ENCODE measurements at regions not wholly inside any gene's neighbourhood (a gene's known extent, or its start where the extent isn't known, plus 50 kb on each side); places are given as distances from the start of the nearest gene placed in this dataset.

DNA sequence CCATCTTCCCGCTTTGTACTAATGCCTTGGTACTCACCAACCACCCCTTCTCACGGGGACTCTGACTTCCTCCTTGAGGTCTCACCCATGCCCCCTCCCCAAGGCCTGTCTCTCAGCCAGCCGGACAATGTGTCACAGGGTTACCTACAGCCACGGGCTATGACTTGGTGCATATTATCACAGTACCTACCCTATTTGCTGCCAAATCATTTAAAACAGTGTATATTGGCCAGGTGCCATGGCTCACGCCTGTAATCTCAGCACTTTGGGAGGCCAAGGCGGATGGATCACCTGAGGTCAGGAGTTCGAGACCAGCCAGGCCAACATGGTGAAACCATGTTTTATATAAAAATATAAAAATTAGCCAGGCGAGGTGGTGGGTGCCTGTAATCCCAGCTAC, 93.4 kb upstream of the TBL1XR1 start:
- Histone ChIP-seq H3K27me3 (ENCODE audit: control insufficient read depth in 2 of 2, insufficient read depth in 2 of 2, low read length in 2 of 2) (no peaks in the 10 kb centered on the region), H3K36me3 (ENCODE audit: control insufficient read depth in 2 of 2, extremely low read depth in 1 of 2, insufficient read depth in 2 of 2, low read length in 2 of 2) (no peaks in the 10 kb centered on the region), H3K4me1 (ENCODE audit: control insufficient read depth, extremely low read depth, insufficient read depth, low read length) (no peaks in the 10 kb centered on the region), H3K4me3 (replicated peaks in 1 of 3; ENCODE audit: insufficient read depth in 1 of 3, low read depth in 1 of 3, low read length in 3 of 3) (no peak overlapping the region), H3K9ac (replicated peaks; ENCODE audit: extremely low read depth, insufficient read depth, low read length) (no peak overlapping the region), H3K9me1 (replicated peaks; ENCODE audit: control insufficient read depth, extremely low read depth, insufficient read depth, low read length) (no peaks in the 10 kb centered on the region), H3K9me3 (replicated peaks; ENCODE audit: control insufficient read depth, insufficient read depth, low read length) (no peaks in the 10 kb centered on the region), H3K27ac (ENCODE audit: insufficient read depth, low read depth, low read length) (no peak overlapping the region), H3K79me2 (ENCODE audit: control insufficient read depth, insufficient read depth, low read length) (no peaks in the 10 kb centered on the region), H4K20me1 (replicated peaks; ENCODE audit: control insufficient read depth, extremely low read depth, insufficient read depth, low read length) (no peaks in the 10 kb centered on the region), H3K4me2 (ENCODE audit: insufficient read depth, low read length) (no peak overlapping the region), H2AFZ (ENCODE audit: low read depth, low read length) (no peak overlapping the region)
- FAIRE-seq (no peak), DNase-seq (ENCODE audit: low read depth, low spot score) (no peak)
- dilution Hi-C loops (cut with MboI; ENCODE audit: extremely low pct_ligation_motif_present, low sequenced_read_pairs): no loop called here
- intact Hi-C loops (cut with micrococcal nuclease): no loop called here
- CTCF ChIA-PET: no interaction called here
- no peak for TF ChIP-seq GATA2 (IDR thresholded peaks at IDR 0.05; ENCODE audit: insufficient read depth, insufficient read length, low read depth, low read length)
- POLR2A ChIA-PET: no interaction called here
- BruUV-seq (replicated peaks): no TSS peak

DNA sequence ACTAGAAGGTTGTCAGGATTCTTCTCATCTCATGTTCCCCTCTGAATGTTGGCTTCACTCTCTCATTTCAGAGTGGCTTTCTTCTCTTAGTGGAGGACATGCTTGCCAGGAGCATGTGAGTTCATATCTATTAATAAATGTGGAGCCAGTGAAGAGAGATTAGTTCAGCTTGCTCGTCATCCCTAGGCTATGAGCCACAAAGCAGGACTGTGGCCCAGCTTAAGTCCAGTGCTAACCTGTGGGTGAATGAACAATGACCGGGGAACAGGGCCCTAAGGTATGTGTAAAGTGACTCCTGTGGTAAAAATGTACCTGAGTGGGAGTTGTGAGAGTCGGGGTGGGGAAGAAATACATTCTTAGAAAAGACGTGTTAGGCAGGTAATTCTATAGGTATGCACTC, 96.9 kb upstream of the TBL1XR1 start:
- Histone ChIP-seq H3K4me1 (ENCODE audit: control insufficient read depth, extremely low read depth, insufficient read depth, low read length) (no peaks in the 10 kb centered on the region), H3K9me1 (replicated peaks; ENCODE audit: control insufficient read depth, extremely low read depth, insufficient read depth, low read length) (no peaks in the 10 kb centered on the region), H4K20me1 (replicated peaks; ENCODE audit: control insufficient read depth, extremely low read depth, insufficient read depth, low read length) (no peaks in the 10 kb centered on the region), H3K9ac (replicated peaks; ENCODE audit: extremely low read depth, insufficient read depth, low read length) (no peak overlapping the region), H3K36me3 (ENCODE audit: control insufficient read depth in 2 of 2, extremely low read depth in 1 of 2, insufficient read depth in 2 of 2, low read length in 2 of 2) (no peaks in the 10 kb centered on the region), H2AFZ (ENCODE audit: low read depth, low read length) (no peak overlapping the region), H3K79me2 (ENCODE audit: control insufficient read depth, insufficient read depth, low read length) (no peaks in the 10 kb centered on the region), H3K9me3 (replicated peaks; ENCODE audit: control insufficient read depth, insufficient read depth, low read length) (no peaks in the 10 kb centered on the region), H3K4me3 (replicated peaks in 1 of 3; ENCODE audit: insufficient read depth in 1 of 3, low read depth in 1 of 3, low read length in 3 of 3) (no peak overlapping the region), H3K27ac (ENCODE audit: insufficient read depth, low read depth, low read length) (no peak overlapping the region), H3K27me3 (ENCODE audit: control insufficient read depth in 2 of 2, insufficient read depth in 2 of 2, low read length in 2 of 2) (no peaks in the 10 kb centered on the region), H3K4me2 (ENCODE audit: insufficient read depth, low read length) (no peak overlapping the region)
- BruUV-seq (replicated peaks): no TSS peak
- intact Hi-C loops (cut with micrococcal nuclease): no loop called here
- POLR2A ChIA-PET: no interaction called here
- dilution Hi-C loops (cut with MboI; ENCODE audit: extremely low pct_ligation_motif_present, low sequenced_read_pairs): no loop called here
- DNase-seq (ENCODE audit: low read depth, low spot score) (no peak), FAIRE-seq (no peak)
- CTCF ChIA-PET: no interaction called here
- no peak for TF ChIP-seq MYC (IDR thresholded peaks at IDR 0.05; ENCODE audit: low read depth, low read length)
- TF ChIP-seq, protein P1, sequence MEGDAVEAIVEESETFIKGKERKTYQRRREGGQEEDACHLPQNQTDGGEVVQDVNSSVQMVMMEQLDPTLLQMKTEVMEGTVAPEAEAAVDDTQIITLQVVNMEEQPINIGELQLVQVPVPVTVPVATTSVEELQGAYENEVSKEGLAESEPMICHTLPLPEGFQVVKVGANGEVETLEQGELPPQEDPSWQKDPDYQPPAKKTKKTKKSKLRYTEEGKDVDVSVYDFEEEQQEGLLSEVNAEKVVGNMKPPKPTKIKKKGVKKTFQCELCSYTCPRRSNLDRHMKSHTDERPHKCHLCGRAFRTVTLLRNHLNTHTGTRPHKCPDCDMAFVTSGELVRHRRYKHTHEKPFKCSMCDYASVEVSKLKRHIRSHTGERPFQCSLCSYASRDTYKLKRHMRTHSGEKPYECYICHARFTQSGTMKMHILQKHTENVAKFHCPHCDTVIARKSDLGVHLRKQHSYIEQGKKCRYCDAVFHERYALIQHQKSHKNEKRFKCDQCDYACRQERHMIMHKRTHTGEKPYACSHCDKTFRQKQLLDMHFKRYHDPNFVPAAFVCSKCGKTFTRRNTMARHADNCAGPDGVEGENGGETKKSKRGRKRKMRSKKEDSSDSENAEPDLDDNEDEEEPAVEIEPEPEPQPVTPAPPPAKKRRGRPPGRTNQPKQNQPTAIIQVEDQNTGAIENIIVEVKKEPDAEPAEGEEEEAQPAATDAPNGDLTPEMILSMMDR (IDR thresholded peaks at IDR 0.05; ENCODE audit: extremely low read depth in 1 of 2, insufficient read depth in 1 of 2, low read depth in 1 of 2, low read length in 2 of 2): no peak
- TF ChIP-seq, protein P2, sequence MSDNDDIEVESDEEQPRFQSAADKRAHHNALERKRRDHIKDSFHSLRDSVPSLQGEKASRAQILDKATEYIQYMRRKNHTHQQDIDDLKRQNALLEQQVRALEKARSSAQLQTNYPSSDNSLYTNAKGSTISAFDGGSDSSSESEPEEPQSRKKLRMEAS (IDR thresholded peaks at IDR 0.05; ENCODE audit: insufficient read depth, insufficient read length): no peak
- no peak for TF ChIP-seq GATA2 (IDR thresholded peaks at IDR 0.05; ENCODE audit: insufficient read depth, insufficient read length, low read depth, low read length)
- TF ChIP-seq POLR2A (IDR thresholded peaks at IDR 0.05; ENCODE audit: low read depth, low read length): no peak
- TF ChIP-seq EZH2 (IDR thresholded peaks at IDR 0.05; ENCODE audit: borderline replicate concordance, low read depth, low read length, severe bottlenecking): no peak
- TF ChIP-seq FOS (IDR thresholded peaks at IDR 0.05; ENCODE audit: borderline replicate concordance, insufficient read depth, low read length): no peak
- TF ChIP-seq JUN (IDR thresholded peaks at IDR 0.05; ENCODE audit: borderline replicate concordance, insufficient read depth, insufficient read length, low read depth): no peak
- TF ChIP-seq POLR2AphosphoS5 (IDR thresholded peaks at IDR 0.05; ENCODE audit: insufficient read depth, low read depth, low read length): no peak
